ENCODE measurements at regions not wholly inside any gene's neighbourhood (a gene's known extent, or its start where the extent isn't known, plus 50 kb on each side); places are given as distances from the start of the nearest gene placed in this dataset.

- ATAC-seq, result no peak
- Mint-ChIP-seq H3K4me1 (no peaks in the 10 kb centered on the region), H3K27me3 (ENCODE audit: low read depth in 2 of 2) (no peaks in the 10 kb centered on the region), H3K9me3 (peaks cover 0 to 5% of the 10 kb centered on the region in 2 donors), H3K36me3 (no peaks in the 10 kb centered on the region), H3K27ac (no peak overlapping the region), H3K4me3 (no peak overlapping the region)
- DNase-seq, result no peak
- Histone ChIP-seq H3K27me3 (ENCODE audit: control insufficient read depth, insufficient read depth, low read length) (no peaks in the 10 kb centered on the region), H3K4me1 (ENCODE audit: control insufficient read depth, insufficient read depth, low read length) (no peaks in the 10 kb centered on the region), H3K36me3 (ENCODE audit: control insufficient read depth, insufficient read depth, low read length) (no peaks in the 10 kb centered on the region), H3K4me3 (ENCODE audit: low read length) (no peak overlapping the region), H3K9me3 (ENCODE audit: control insufficient read depth, insufficient read depth, low read length) (no peaks in the 10 kb centered on the region), H3K27ac (ENCODE audit: low read length) (no peak overlapping the region)
- WGBS (ENCODE audit: insufficient coverage), result 71% methylated on average over 1 of the region's 1 CpG
- no peak for TF ChIP-seq CTCF (IDR thresholded peaks at IDR 0.05)
- intact Hi-C loops (cut with micrococcal nuclease), result no loop called here
Observed at GRCh38 chr11:110786226-110786902, 74.1 kb upstream of the ARHGAP20 start.

- H3K9me3 Mint-ChIP-seq, result peaks cover 0 to 5% of the 10 kb centered on the region in 2 donors
- DNase-seq, result no peak
- Histone ChIP-seq H3K27ac (ENCODE audit: low read length) (no peak overlapping the region), H3K4me1 (ENCODE audit: control insufficient read depth, insufficient read depth, low read length) (no peaks in the 10 kb centered on the region), H3K36me3 (ENCODE audit: control insufficient read depth, insufficient read depth, low read length) (no peaks in the 10 kb centered on the region), H3K27me3 (ENCODE audit: control insufficient read depth, insufficient read depth, low read length) (no peaks in the 10 kb centered on the region), H3K9me3 (ENCODE audit: control insufficient read depth, insufficient read depth, low read length) (no peaks in the 10 kb centered on the region), H3K4me3 (ENCODE audit: low read length) (no peak overlapping the region)
- TF ChIP-seq CTCF (IDR thresholded peaks at IDR 0.05), result no peak
- H3K27ac Mint-ChIP-seq, result no peak overlapping the region
- no peaks in the 10 kb centered on the region for H3K27me3 Mint-ChIP-seq (ENCODE audit: low read depth in 2 of 2)
- WGBS (ENCODE audit: insufficient coverage), result 88% methylated on average over 2 of the region's 2 CpGs
- no peak for ATAC-seq
- no peaks in the 10 kb centered on the region for H3K4me1 Mint-ChIP-seq
- H3K4me3 Mint-ChIP-seq, result no peak overlapping the region
- intact Hi-C loops (cut with micrococcal nuclease), result no loop called here
- H3K36me3 Mint-ChIP-seq, result no peaks in the 10 kb centered on the region
Observed at GRCh38 chr11:110785398-110785797, 73.2 kb upstream of the ARHGAP20 start.

GRCh38 chr11:110782616-110783015, 70.4 kb upstream of the ARHGAP20 start:
- H3K9me3 ChIP-seq (ENCODE audit: control insufficient read depth, insufficient read depth, low read length), result no peaks in the 10 kb centered on the region
- no peak overlapping the region for H3K27ac ChIP-seq (ENCODE audit: low read length)
- WGBS (ENCODE audit: insufficient coverage), result 70% methylated on average over 1 of the region's 2 CpGs
- H3K27me3 ChIP-seq (ENCODE audit: control insufficient read depth, insufficient read depth, low read length), result no peaks in the 10 kb centered on the region
- DNase-seq (no peak), ATAC-seq (no peak)
- H3K4me3 ChIP-seq (ENCODE audit: low read length), result no peak overlapping the region
- intact Hi-C loops (cut with micrococcal nuclease), result no loop called here
- Mint-ChIP-seq H3K4me1 (no peaks in the 10 kb centered on the region), H3K36me3 (no peaks in the 10 kb centered on the region), H3K4me3 (no peak overlapping the region), H3K9me3 (peaks cover 4 to 5% of the 10 kb centered on the region in 2 donors), H3K27ac (no peak overlapping the region), H3K27me3 (ENCODE audit: low read depth in 2 of 2) (no peaks in the 10 kb centered on the region)
- TF ChIP-seq CTCF (IDR thresholded peaks at IDR 0.05), result no peak
- no peaks in the 10 kb centered on the region for H3K4me1 ChIP-seq (ENCODE audit: control insufficient read depth, insufficient read depth, low read length)
- no peaks in the 10 kb centered on the region for H3K36me3 ChIP-seq (ENCODE audit: control insufficient read depth, insufficient read depth, low read length)

DNA sequence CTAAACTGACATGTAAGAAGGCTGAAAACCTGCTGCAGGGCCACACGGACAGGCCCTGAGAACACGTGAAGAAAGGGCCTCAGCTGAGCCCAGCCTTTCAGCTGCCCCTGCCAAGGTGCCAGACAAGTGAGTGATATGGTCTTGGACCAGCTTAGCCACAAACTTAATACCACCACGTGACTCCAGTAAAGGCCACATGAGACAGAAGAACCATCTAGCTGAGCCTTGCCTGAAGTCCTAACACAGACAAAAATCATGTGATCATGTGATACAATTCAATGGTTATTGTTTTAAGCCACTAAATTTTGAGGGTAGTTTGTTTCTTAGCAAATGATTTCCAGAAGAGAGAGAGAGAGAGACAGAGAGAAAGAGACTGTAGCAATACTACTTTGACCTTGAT, 66.9 kb upstream of the ARHGAP20 start:
- Mint-ChIP-seq H3K36me3 (no peaks in the 10 kb centered on the region), H3K9me3 (peaks cover 2 to 5% of the 10 kb centered on the region in 2 donors), H3K27ac (no peak overlapping the region), H3K4me1 (no peaks in the 10 kb centered on the region), H3K27me3 (ENCODE audit: low read depth in 2 of 2) (no peaks in the 10 kb centered on the region), H3K4me3 (no peak overlapping the region)
- TF ChIP-seq CTCF (IDR thresholded peaks at IDR 0.05), result no peak
- no peak for DNase-seq
- intact Hi-C loops (cut with micrococcal nuclease), result no loop called here
- no peaks in the 10 kb centered on the region for H3K4me1 ChIP-seq (ENCODE audit: control insufficient read depth, insufficient read depth, low read length)
- no peak for ATAC-seq
- no peak overlapping the region for H3K4me3 ChIP-seq (ENCODE audit: low read length)
- 80% methylated on average over 3 of the region's 3 CpGs for WGBS (ENCODE audit: insufficient coverage)
- H3K27ac ChIP-seq (ENCODE audit: low read length), result no peak overlapping the region
- H3K36me3 ChIP-seq (ENCODE audit: control insufficient read depth, insufficient read depth, low read length), result no peaks in the 10 kb centered on the region
- H3K27me3 ChIP-seq (ENCODE audit: control insufficient read depth, insufficient read depth, low read length), result no peaks in the 10 kb centered on the region
- H3K9me3 ChIP-seq (ENCODE audit: control insufficient read depth, insufficient read depth, low read length), result no peaks in the 10 kb centered on the region
